ENCODE measurements at regions not wholly inside any gene's neighbourhood (a gene's known extent, or its start where the extent isn't known, plus 50 kb on each side); places are given as distances from the start of the nearest gene placed in this dataset.

- Histone ChIP-seq H3K36me3 (no peaks in the 10 kb centered on the region), H3K27me3 (no peaks in the 10 kb centered on the region), H3K27ac (no peak overlapping the region), H3K4me1 (no peaks in the 10 kb centered on the region), H3K9ac (ENCODE audit: low read depth in 2 of 2, low read length in 2 of 2) (no peak overlapping the region), H3K9me3 (no peaks in the 10 kb centered on the region), H3K4me3 (no peak overlapping the region)
- TF ChIP-seq CTCF (IDR thresholded peaks at IDR 0.05), result no peak
- intact Hi-C loops (cut with DNase I), result no loop called here
- no peak for DNase-seq
Observed at GRCh38 chr5:3740546-3741373, 145.1 kb downstream of the IRX1 start.

GRCh38 chr5:3741374-3741770 lies 145.7 kb downstream of the IRX1 start:
- intact Hi-C loops (cut with DNase I), result no loop called here
- no peak for TF ChIP-seq CTCF (IDR thresholded peaks at IDR 0.05)
- H3K4me3 ChIP-seq, result no peak overlapping the region
- DNase-seq, result no peak
- no peaks in the 10 kb centered on the region for H3K27me3 ChIP-seq
- H3K9me3 ChIP-seq, result no peaks in the 10 kb centered on the region
- no peak overlapping the region for H3K27ac ChIP-seq
- H3K4me1 ChIP-seq, result no peaks in the 10 kb centered on the region
- no peaks in the 10 kb centered on the region for H3K36me3 ChIP-seq
- H3K9ac ChIP-seq (ENCODE audit: low read depth in 2 of 2, low read length in 2 of 2), result no peak overlapping the region

- H3K9me3 ChIP-seq, result no peaks in the 10 kb centered on the region
- no peaks in the 10 kb centered on the region for H3K27me3 ChIP-seq
- intact Hi-C loops (cut with DNase I), result no loop called here
- TF ChIP-seq CTCF (IDR thresholded peaks at IDR 0.05), result no peak
- DNase-seq, result no peak
- no peaks in the 10 kb centered on the region for H3K4me1 ChIP-seq
- H3K36me3 ChIP-seq, result no peaks in the 10 kb centered on the region
- H3K27ac ChIP-seq, result no peak overlapping the region
- H3K9ac ChIP-seq (ENCODE audit: low read depth in 2 of 2, low read length in 2 of 2), result no peak overlapping the region
- no peak overlapping the region for H3K4me3 ChIP-seq
Observed at GRCh38 chr5:3742750-3743149, 147.1 kb downstream of the IRX1 start.

DNA sequence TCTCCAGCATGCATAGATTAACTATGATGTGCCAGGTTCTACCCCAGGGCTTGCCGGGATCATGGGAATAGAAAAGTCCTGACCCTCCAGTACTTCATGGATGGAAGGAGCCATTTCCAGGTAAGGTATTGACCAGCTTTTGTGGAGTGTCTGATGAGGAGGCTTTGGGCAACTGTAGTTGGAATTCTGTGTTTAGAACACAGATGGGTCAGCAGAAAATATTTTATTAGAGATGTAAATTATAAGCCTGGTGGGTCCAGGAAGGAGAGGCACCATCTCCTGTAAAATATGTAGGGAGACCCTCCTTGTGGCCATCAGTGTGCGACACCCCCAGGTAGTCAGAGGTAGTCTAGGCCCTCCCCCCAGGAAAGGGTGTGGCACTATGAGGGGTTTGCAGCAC lies 156.2 kb downstream of the IRX1 start:
- Histone ChIP-seq H3K4me1 (no peaks in the 10 kb centered on the region), H3K27ac (no peak overlapping the region), H3K4me3 (no peak overlapping the region), H3K9ac (ENCODE audit: low read depth in 2 of 2, low read length in 2 of 2) (no peak overlapping the region), H3K27me3 (no peaks in the 10 kb centered on the region), H3K36me3 (no peaks in the 10 kb centered on the region), H3K9me3 (no peaks in the 10 kb centered on the region)
- no peak for TF ChIP-seq CTCF (IDR thresholded peaks at IDR 0.05)
- DNase-seq, result no peak
- intact Hi-C loops (cut with DNase I), result no loop called here

- Histone ChIP-seq H3K9me3 (no peaks in the 10 kb centered on the region), H3K27me3 (no peaks in the 10 kb centered on the region), H3K9ac (ENCODE audit: low read depth in 2 of 2, low read length in 2 of 2) (no peak overlapping the region), H3K27ac (no peak overlapping the region), H3K4me1 (no peaks in the 10 kb centered on the region), H3K4me3 (no peak overlapping the region), H3K36me3 (no peaks in the 10 kb centered on the region)
- no peak for TF ChIP-seq CTCF (IDR thresholded peaks at IDR 0.05)
- DNase-seq, result no peak
- intact Hi-C loops (cut with DNase I), result no loop called here
Observed at GRCh38 chr5:3778000-3778550, 182.4 kb downstream of the IRX1 start.

All from colonic mucosa (tissue), 4 donors.